ENCODE measurements at regions not wholly inside any gene's neighbourhood (a gene's known extent, or its start where the extent isn't known, plus 50 kb on each side); places are given as distances from the start of the nearest gene placed in this dataset.

- Histone ChIP-seq H3K4me3 (ENCODE audit: low read depth in 1 of 3, low read length in 3 of 3) (no peak overlapping the region), H3K4me1 (ENCODE audit: control insufficient read depth in 3 of 3, insufficient read depth in 2 of 3, low read depth in 1 of 3, low read length in 2 of 3) (no peaks in the 10 kb centered on the region), H3K9me3 (ENCODE audit: control insufficient read depth in 2 of 2, insufficient read depth in 1 of 2, low read depth in 1 of 2, low read length in 1 of 2) (no peaks in the 10 kb centered on the region), H3K27me3 (ENCODE audit: control insufficient read depth in 3 of 3, insufficient read depth in 3 of 3, low read length in 3 of 3) (peaks cover 0 to 7% (median 3%) of the 10 kb centered on the region in 3 donors), H3K36me3 (ENCODE audit: control insufficient read depth in 3 of 3, insufficient read depth in 2 of 3, low read depth in 1 of 3, low read length in 3 of 3) (no peaks in the 10 kb centered on the region), H3K27ac (ENCODE audit: low read depth in 1 of 3, low read length in 2 of 3) (no peak overlapping the region)
- DNase-seq (no peak), FAIRE-seq (no peak)
- 73 to 81% (median 79%) methylated on average over 2 of the region's 2 CpGs for WGBS, 3 donors
These were observed 200.9 kb downstream of the CLIC5 start for GRCh38 chr6:45814772-45815171.

GRCh38 chr6:45813943-45814342 is 201.7 kb downstream of the CLIC5 start:
- Histone ChIP-seq H3K4me1 (ENCODE audit: control insufficient read depth in 3 of 3, insufficient read depth in 2 of 3, low read depth in 1 of 3, low read length in 2 of 3) (no peaks in the 10 kb centered on the region), H3K9me3 (ENCODE audit: control insufficient read depth in 2 of 2, insufficient read depth in 1 of 2, low read depth in 1 of 2, low read length in 1 of 2) (no peaks in the 10 kb centered on the region), H3K27me3 (ENCODE audit: control insufficient read depth in 3 of 3, insufficient read depth in 3 of 3, low read length in 3 of 3) (peaks cover 0 to 7% (median 3%) of the 10 kb centered on the region in 3 donors), H3K4me3 (ENCODE audit: low read depth in 1 of 3, low read length in 3 of 3) (no peak overlapping the region), H3K27ac (ENCODE audit: low read depth in 1 of 3, low read length in 2 of 3) (peak overlapping the region in 1 of 3 donors; percentile 65), H3K36me3 (ENCODE audit: control insufficient read depth in 3 of 3, insufficient read depth in 2 of 3, low read depth in 1 of 3, low read length in 3 of 3) (no peaks in the 10 kb centered on the region)
- WGBS, 3 donors = 64 to 71% (median 71%) methylated on average over 3 of the region's 3 CpGs
- DNase-seq (no peak), FAIRE-seq (no peak)

- H3K4me3 ChIP-seq (ENCODE audit: low read depth in 1 of 3, low read length in 3 of 3) = no peak overlapping the region
- no peaks in the 10 kb centered on the region for H3K4me1 ChIP-seq (ENCODE audit: control insufficient read depth in 3 of 3, insufficient read depth in 2 of 3, low read depth in 1 of 3, low read length in 2 of 3)
- H3K27me3 ChIP-seq (ENCODE audit: control insufficient read depth in 3 of 3, insufficient read depth in 3 of 3, low read length in 3 of 3) = peaks cover 0 to 7% (median 3%) of the 10 kb centered on the region in 3 donors
- H3K9me3 ChIP-seq (ENCODE audit: control insufficient read depth in 2 of 2, insufficient read depth in 1 of 2, low read depth in 1 of 2, low read length in 1 of 2) = no peaks in the 10 kb centered on the region
- 69 to 83% (median 78%) methylated on average over 6 of the region's 6 CpGs for WGBS, 3 donors
- DNase-seq (no peak), FAIRE-seq (no peak)
- no peak overlapping the region for H3K27ac ChIP-seq (ENCODE audit: low read depth in 1 of 3, low read length in 2 of 3)
- no peaks in the 10 kb centered on the region for H3K36me3 ChIP-seq (ENCODE audit: control insufficient read depth in 3 of 3, insufficient read depth in 2 of 3, low read depth in 1 of 3, low read length in 3 of 3)
These were observed 202.7 kb downstream of the CLIC5 start for GRCh38 chr6:45812922-45813321.

GRCh38 chr6:45808917-45809316 is 206.7 kb downstream of the CLIC5 start:
- H3K36me3 ChIP-seq (ENCODE audit: control insufficient read depth in 3 of 3, insufficient read depth in 2 of 3, low read depth in 1 of 3, low read length in 3 of 3) = no peaks in the 10 kb centered on the region
- H3K4me3 ChIP-seq (ENCODE audit: low read depth in 1 of 3, low read length in 3 of 3) = no peak overlapping the region
- FAIRE-seq (no peak), DNase-seq (no peak)
- H3K4me1 ChIP-seq (ENCODE audit: control insufficient read depth in 3 of 3, insufficient read depth in 2 of 3, low read depth in 1 of 3, low read length in 2 of 3) = no peaks in the 10 kb centered on the region
- H3K27ac ChIP-seq (ENCODE audit: low read depth in 1 of 3, low read length in 2 of 3) = no peak overlapping the region
- WGBS, 3 donors = 22 to 32% (median 29%) methylated on average over 1 of the region's 1 CpG
- H3K27me3 ChIP-seq (ENCODE audit: control insufficient read depth in 3 of 3, insufficient read depth in 3 of 3, low read length in 3 of 3) = peaks cover 0 to 5% (median 0%) of the 10 kb centered on the region in 3 donors
- H3K9me3 ChIP-seq (ENCODE audit: control insufficient read depth in 2 of 2, insufficient read depth in 1 of 2, low read depth in 1 of 2, low read length in 1 of 2) = peaks cover 0 to 4% of the 10 kb centered on the region in 2 donors

GRCh38 chr6:45808042-45808645 is 207.5 kb downstream of the CLIC5 start:
- Histone ChIP-seq H3K9me3 (ENCODE audit: control insufficient read depth in 2 of 2, insufficient read depth in 1 of 2, low read depth in 1 of 2, low read length in 1 of 2) (peaks cover 0 to 4% of the 10 kb centered on the region in 2 donors), H3K27ac (ENCODE audit: low read depth in 1 of 3, low read length in 2 of 3) (no peak overlapping the region), H3K4me1 (ENCODE audit: control insufficient read depth in 3 of 3, insufficient read depth in 2 of 3, low read depth in 1 of 3, low read length in 2 of 3) (no peaks in the 10 kb centered on the region), H3K4me3 (ENCODE audit: low read depth in 1 of 3, low read length in 3 of 3) (no peak overlapping the region), H3K27me3 (ENCODE audit: control insufficient read depth in 3 of 3, insufficient read depth in 3 of 3, low read length in 3 of 3) (peaks cover 0 to 5% (median 0%) of the 10 kb centered on the region in 3 donors), H3K36me3 (ENCODE audit: control insufficient read depth in 3 of 3, insufficient read depth in 2 of 3, low read depth in 1 of 3, low read length in 3 of 3) (no peaks in the 10 kb centered on the region)
- 74 to 86% (median 78%) methylated on average over 7 of the region's 7 CpGs for WGBS, 3 donors
- no peak for DNase-seq
- no peak for FAIRE-seq

GRCh38 chr6:45807311-45808041 is 208.2 kb downstream of the CLIC5 start:
- no peaks in the 10 kb centered on the region for H3K36me3 ChIP-seq (ENCODE audit: control insufficient read depth in 3 of 3, insufficient read depth in 2 of 3, low read depth in 1 of 3, low read length in 3 of 3)
- no peaks in the 10 kb centered on the region for H3K4me1 ChIP-seq (ENCODE audit: control insufficient read depth in 3 of 3, insufficient read depth in 2 of 3, low read depth in 1 of 3, low read length in 2 of 3)
- FAIRE-seq = no peak
- H3K27me3 ChIP-seq (ENCODE audit: control insufficient read depth in 3 of 3, insufficient read depth in 3 of 3, low read length in 3 of 3) = peaks cover 0 to 4% (median 0%) of the 10 kb centered on the region in 3 donors
- peaks cover 0 to 4% of the 10 kb centered on the region in 2 donors for H3K9me3 ChIP-seq (ENCODE audit: control insufficient read depth in 2 of 2, insufficient read depth in 1 of 2, low read depth in 1 of 2, low read length in 1 of 2)
- H3K4me3 ChIP-seq (ENCODE audit: low read depth in 1 of 3, low read length in 3 of 3) = no peak overlapping the region
- 66 to 81% (median 76%) methylated on average over 4 of the region's 4 CpGs for WGBS, 3 donors
- no peak for DNase-seq
- H3K27ac ChIP-seq (ENCODE audit: low read depth in 1 of 3, low read length in 2 of 3) = no peak overlapping the region

- Histone ChIP-seq H3K27me3 (ENCODE audit: control insufficient read depth in 3 of 3, insufficient read depth in 3 of 3, low read length in 3 of 3) (peaks cover 0 to 2% (median 0%) of the 10 kb centered on the region in 3 donors), H3K36me3 (ENCODE audit: control insufficient read depth in 3 of 3, insufficient read depth in 2 of 3, low read depth in 1 of 3, low read length in 3 of 3) (no peaks in the 10 kb centered on the region), H3K4me1 (ENCODE audit: control insufficient read depth in 3 of 3, insufficient read depth in 2 of 3, low read depth in 1 of 3, low read length in 2 of 3) (no peaks in the 10 kb centered on the region), H3K9me3 (ENCODE audit: control insufficient read depth in 2 of 2, insufficient read depth in 1 of 2, low read depth in 1 of 2, low read length in 1 of 2) (peaks cover 0 to 4% of the 10 kb centered on the region in 2 donors), H3K27ac (ENCODE audit: low read depth in 1 of 3, low read length in 2 of 3) (no peak overlapping the region), H3K4me3 (ENCODE audit: low read depth in 1 of 3, low read length in 3 of 3) (no peak overlapping the region)
- FAIRE-seq (no peak), DNase-seq (no peak)
- WGBS, 3 donors = 53 to 70% (median 64%) methylated on average over 1 of the region's 1 CpG
These were observed 209.5 kb downstream of the CLIC5 start for GRCh38 chr6:45806172-45806571.

GRCh38 chr6:45803071-45803470 is 212.6 kb downstream of the CLIC5 start:
- DNase-seq = no peak
- no peaks in the 10 kb centered on the region for H3K36me3 ChIP-seq (ENCODE audit: control insufficient read depth in 3 of 3, insufficient read depth in 2 of 3, low read depth in 1 of 3, low read length in 3 of 3)
- no peak for FAIRE-seq
- peaks cover 0 to 4% of the 10 kb centered on the region in 2 donors for H3K9me3 ChIP-seq (ENCODE audit: control insufficient read depth in 2 of 2, insufficient read depth in 1 of 2, low read depth in 1 of 2, low read length in 1 of 2)
- 81 to 84% (median 83%) methylated on average over 4 of the region's 4 CpGs for WGBS, 3 donors
- H3K27me3 ChIP-seq (ENCODE audit: control insufficient read depth in 3 of 3, insufficient read depth in 3 of 3, low read length in 3 of 3) = peaks cover 0 to 2% (median 0%) of the 10 kb centered on the region in 3 donors
- H3K27ac ChIP-seq (ENCODE audit: low read depth in 1 of 3, low read length in 2 of 3) = no peak overlapping the region
- H3K4me3 ChIP-seq (ENCODE audit: low read depth in 1 of 3, low read length in 3 of 3) = no peak overlapping the region
- no peaks in the 10 kb centered on the region for H3K4me1 ChIP-seq (ENCODE audit: control insufficient read depth in 3 of 3, insufficient read depth in 2 of 3, low read depth in 1 of 3, low read length in 2 of 3)
